NB4 (cell line): ENCODE measurements at regions not wholly inside any gene's neighbourhood (a gene's known extent, or its start where the extent isn't known, plus 50 kb on each side); places are given as distances from the start of the nearest gene placed in this dataset.

Experiments used
- POLR2A ChIP-seq: IDR thresholded peaks from 2 replicates; pipeline ENCODE4 v1.6.1; 2011; ENCODE audit warnings: mild to moderate bottlenecking; ENCODE audit not compliant: insufficient read length; ENCODE audit errors: extremely low read depth
- TF ChIP-seq, protein P1 (sequence below): IDR thresholded peaks from one replicate; pipeline ENCODE4 v1.5.1; 2012; ENCODE audit warnings: low read depth, low read length

DNA sequence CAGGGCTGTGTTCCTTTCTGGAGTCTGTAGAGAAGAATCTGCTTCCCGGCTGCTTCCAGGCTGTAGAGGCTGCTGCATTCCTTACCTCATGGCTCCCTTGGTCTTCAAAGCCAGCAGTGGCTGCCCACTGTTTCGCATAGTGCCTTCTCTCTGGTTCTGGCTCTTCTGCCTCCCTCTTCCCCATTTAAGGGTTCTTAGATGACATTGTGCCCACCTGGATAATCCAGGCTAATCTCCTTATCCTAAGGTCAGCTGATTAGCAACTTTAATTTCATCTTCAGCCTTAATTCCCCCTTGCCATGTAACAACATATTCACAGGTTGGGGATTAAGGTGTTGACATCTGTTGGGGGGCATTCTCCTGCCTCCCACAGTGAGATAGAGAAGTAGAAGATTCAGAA lies 208.6 kb upstream of the TMTC1 start:
- TF ChIP-seq, protein P1, sequence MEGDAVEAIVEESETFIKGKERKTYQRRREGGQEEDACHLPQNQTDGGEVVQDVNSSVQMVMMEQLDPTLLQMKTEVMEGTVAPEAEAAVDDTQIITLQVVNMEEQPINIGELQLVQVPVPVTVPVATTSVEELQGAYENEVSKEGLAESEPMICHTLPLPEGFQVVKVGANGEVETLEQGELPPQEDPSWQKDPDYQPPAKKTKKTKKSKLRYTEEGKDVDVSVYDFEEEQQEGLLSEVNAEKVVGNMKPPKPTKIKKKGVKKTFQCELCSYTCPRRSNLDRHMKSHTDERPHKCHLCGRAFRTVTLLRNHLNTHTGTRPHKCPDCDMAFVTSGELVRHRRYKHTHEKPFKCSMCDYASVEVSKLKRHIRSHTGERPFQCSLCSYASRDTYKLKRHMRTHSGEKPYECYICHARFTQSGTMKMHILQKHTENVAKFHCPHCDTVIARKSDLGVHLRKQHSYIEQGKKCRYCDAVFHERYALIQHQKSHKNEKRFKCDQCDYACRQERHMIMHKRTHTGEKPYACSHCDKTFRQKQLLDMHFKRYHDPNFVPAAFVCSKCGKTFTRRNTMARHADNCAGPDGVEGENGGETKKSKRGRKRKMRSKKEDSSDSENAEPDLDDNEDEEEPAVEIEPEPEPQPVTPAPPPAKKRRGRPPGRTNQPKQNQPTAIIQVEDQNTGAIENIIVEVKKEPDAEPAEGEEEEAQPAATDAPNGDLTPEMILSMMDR: no peak
- no peak for TF ChIP-seq POLR2A
